SK-N-SH (cell line): ENCODE measurements at regions not wholly inside any gene's neighbourhood (a gene's known extent, or its start where the extent isn't known, plus 50 kb on each side); places are given as distances from the start of the nearest gene placed in this dataset.

Experiments used
- CTCF ChIA-PET: fragments of 300-600, 350-600 bp; formaldehyde crosslinking; extraction: SDS; loops from one replicate; lab custom pipeline; 2021; lab: Yijun Ruan, JAX
- POLR2A ChIA-PET: fragments of 350-600 bp; sonication (Branson Sonifier 250); formaldehyde crosslinking; extraction: SDS; loops from one replicate; lab custom pipeline; 2020; ENCODE audit warnings: antibody characterized with exemption, inconsistent platforms; lab: Yijun Ruan, JAX
- DNase-seq: peaks from one replicate; pipeline ENCODE4 v3.0.0; 2012
- H2AFZ ChIP-seq: fragments of 200-600 bp; sonication (generic); 2 replicates; pipeline ENCODE4 v1.8.1; 2016; ENCODE audit warnings: antibody characterized with exemption, mild to moderate bottlenecking, low read depth
- H3F3A ChIP-seq: fragments of 200-600 bp; sonication (generic); replicated peaks from 2 replicates; pipeline ENCODE3; 2016; ENCODE audit warnings: antibody characterized with exemption, mild to moderate bottlenecking; ENCODE audit not compliant: insufficient read depth
- H3K27ac ChIP-seq, 2 experiments: fragments of 200-500 bp in 1 of 2; fragments of 200-600 bp in 1 of 2; sonication (Bioruptor generic) in 1 of 2; sonication (generic), shearing (Covaris generic) in 1 of 2; 2 replicates each; pipeline versions ENCODE4 v1.5.1 to v1.6.1; 2014 to 2016; ENCODE audit warnings: low read depth in 2 of 2, inconsistent platforms in 1 of 2, low read length in 1 of 2, mild to moderate bottlenecking in 1 of 2, mixed read lengths in 1 of 2
- H3K27me3 ChIP-seq: fragments of 200-600 bp; sonication (generic), shearing (Covaris generic); 2 replicates; pipeline ENCODE4 v1.6.1; 2016; ENCODE audit warnings: mixed run types; ENCODE audit not compliant: insufficient read depth
- H3K36me3 ChIP-seq, 2 experiments: fragments of 200-500 bp in 1 of 2; fragments of 200-600 bp in 1 of 2; sonication (Bioruptor generic) in 1 of 2; sonication (generic) in 1 of 2; replicated peaks in 1 of 2; 2 replicates each; pipeline versions ENCODE3 to v1.5.1; 2014 to 2016; ENCODE audit warnings: low read length in 1 of 2, mild to moderate bottlenecking in 1 of 2; ENCODE audit not compliant: insufficient read depth in 2 of 2, control insufficient read depth in 1 of 2
- H3K4me1 ChIP-seq, 2 experiments: fragments of 200-500 bp in 1 of 2; fragments of 200-600 bp in 1 of 2; sonication (Bioruptor generic) in 1 of 2; sonication (generic), shearing (Covaris generic) in 1 of 2; 2 replicates each; pipeline versions ENCODE4 v1.5.1 to v1.6.1; 2014 to 2016; ENCODE audit warnings: low read depth in 1 of 2, low read length in 1 of 2, mixed run types in 1 of 2; ENCODE audit not compliant: insufficient read depth in 2 of 2, control insufficient read depth in 1 of 2
- H3K4me2 ChIP-seq: fragments of 200-600 bp; sonication (generic), shearing (Covaris generic); 2 replicates; pipeline ENCODE4 v1.6.1; 2017; ENCODE audit warnings: mixed run types
- H3K4me3 ChIP-seq, 2 experiments: fragments of 200-500 bp in 1 of 2; fragments of 200-600 bp in 1 of 2; sonication (Bioruptor generic) in 1 of 2; sonication (generic), shearing (Covaris generic) in 1 of 2; 2 replicates each; pipeline versions ENCODE4 v1.5.1 to v1.8.1; 2014 to 2016; ENCODE audit warnings: low read depth in 2 of 2, inconsistent platforms in 1 of 2, low read length in 1 of 2, mild to moderate bottlenecking in 1 of 2, mixed read lengths in 1 of 2, moderate library complexity in 1 of 2
- H3K79me2 ChIP-seq: fragments of 200-600 bp; sonication (generic); 2 replicates; pipeline ENCODE4 v1.8.1; 2017; ENCODE audit warnings: mild to moderate bottlenecking; ENCODE audit not compliant: insufficient read depth
- H3K9ac ChIP-seq: fragments of 200-600 bp; sonication (generic); 2 replicates; pipeline ENCODE4 v1.6.1; 2017; ENCODE audit warnings: mixed run types
- H3K9me2 ChIP-seq: fragments of 200-600 bp; sonication (generic); 2 replicates; pipeline ENCODE4 v1.6.1; 2017; ENCODE audit warnings: mixed run types
- H3K9me3 ChIP-seq: fragments of 200-600 bp; sonication (generic); 2 replicates; pipeline ENCODE4 v1.6.1; 2017; ENCODE audit warnings: mixed run types, mild to moderate bottlenecking, moderate library complexity
- H4K20me1 ChIP-seq: fragments of 200-600 bp; sonication (generic); 2 replicates; pipeline ENCODE4 v1.6.1; 2017; ENCODE audit warnings: mild to moderate bottlenecking, mixed run types; ENCODE audit not compliant: insufficient read depth
- EZH2phosphoT487 ChIP-seq: fragments of 200-600 bp; sonication (generic); IDR thresholded peaks from 2 replicates; pipeline ENCODE4 v1.6.1; 2017; ENCODE audit warnings: low read depth, mixed run types, mild to moderate bottlenecking, antibody characterized with exemption, moderate library complexity, borderline replicate concordance
- FOXM1 ChIP-seq: IDR thresholded peaks from 2 replicates; pipeline ENCODE4 v1.4.0; 2012; ENCODE audit warnings: low read depth, mild to moderate bottlenecking
- GATA2 ChIP-seq: sonication (generic); formaldehyde crosslinking; IDR thresholded peaks from 2 replicates; pipeline ENCODE4 v1.5.0; 2020; ENCODE audit warnings: mild to moderate bottlenecking, missing genetic modification reagents
- JUND ChIP-seq: IDR thresholded peaks from 2 replicates; pipeline ENCODE4 v1.4.0; 2012
- MEF2A ChIP-seq: IDR thresholded peaks from 2 replicates; pipeline ENCODE4 v1.4.0; 2012; ENCODE audit warnings: low read depth, borderline replicate concordance
- MXI1 ChIP-seq: IDR thresholded peaks from 2 replicates; pipeline ENCODE4 v1.6.1; 2012; ENCODE audit warnings: mild to moderate bottlenecking, low read depth, low read length, improper control_type of control experiment
- RXRA ChIP-seq: IDR thresholded peaks from 2 replicates; pipeline ENCODE4 v1.4.0; 2012; ENCODE audit warnings: low read depth, mild to moderate bottlenecking, borderline replicate concordance
- SMC3 ChIP-seq: IDR thresholded peaks from 2 replicates; pipeline ENCODE4 v1.6.1; 2012; ENCODE audit warnings: low read depth, low read length, improper control_type of control experiment
- TCF12 ChIP-seq: IDR thresholded peaks from 2 replicates; pipeline ENCODE4 v1.4.0; 2012
- TEAD4 ChIP-seq: IDR thresholded peaks from 2 replicates; pipeline ENCODE4 v1.4.0; 2012; ENCODE audit warnings: mild to moderate bottlenecking, borderline replicate concordance; ENCODE audit not compliant: insufficient read depth
- WGBS: methylation state at CpG from one replicate; pipeline ENCODE4 v1.1.6; 2017; ENCODE audit warnings: low lambda C conversion rate; 5-methylcytosine and 5-hydroxymethylcytosine counted together
- TF ChIP-seq, protein P1 (sequence below): fragments of 200-600 bp; sonication (generic); IDR thresholded peaks from 2 replicates; pipeline ENCODE4 v1.6.1; 2017; ENCODE audit warnings: antibody characterized with exemption, mild to moderate bottlenecking, moderate library complexity
- TF ChIP-seq, protein P2 (sequence below): IDR thresholded peaks from 2 replicates; pipeline ENCODE4 v1.4.0; 2012; ENCODE audit warnings: low read depth, borderline replicate concordance
- TF ChIP-seq, protein P3 (sequence below): fragments of 150-350 bp; IDR thresholded peaks from 2 replicates; pipeline ENCODE4 v1.6.1; 2016; ENCODE audit warnings: mild to moderate bottlenecking, low read depth, low read length
- TF ChIP-seq, protein P4 (sequence below): IDR thresholded peaks from 2 replicates; pipeline ENCODE4 v1.4.0; 2012; ENCODE audit warnings: low read depth, borderline replicate concordance
- TF ChIP-seq, protein P5 (sequence below): IDR thresholded peaks from 2 replicates; pipeline ENCODE4 v1.6.1; 2012; ENCODE audit warnings: mild to moderate bottlenecking, low read depth, low read length, moderate library complexity

DNA sequence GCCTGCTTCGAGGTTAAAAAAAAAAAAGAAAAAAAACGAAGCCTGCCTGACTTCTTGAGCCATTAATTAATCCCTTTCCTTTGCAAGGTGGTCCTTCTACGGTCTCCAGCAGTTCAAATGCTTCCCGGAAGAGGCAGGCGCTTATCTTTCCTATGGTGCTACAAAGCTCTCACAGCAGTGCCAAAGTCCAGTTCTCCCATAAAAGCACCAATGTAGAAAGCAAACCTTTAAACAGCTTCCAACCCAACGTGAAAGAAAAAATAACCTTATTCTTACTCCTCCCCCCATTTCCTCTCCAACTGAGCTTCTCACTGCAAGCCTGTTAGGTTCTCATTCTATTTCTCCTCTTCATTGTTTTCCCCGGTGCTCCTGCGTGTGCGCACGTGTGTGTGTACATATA is 317.4 kb upstream of the SOX11 start:
- H3K9me3 ChIP-seq: no peaks in the 10 kb centered on the region; the same call in 1 of the 2 replicates
- POLR2A ChIA-PET: no interaction called here
- no peak overlapping the region for H3K27ac ChIP-seq
- no peaks in the 10 kb centered on the region for H3K36me3 ChIP-seq
- H3K4me3 ChIP-seq: no peak overlapping the region
- TF ChIP-seq TEAD4 (no peak), MXI1 (no peak), EZH2phosphoT487 (no peak), SMC3 (no peak), GATA2 (CRISPR knock-in tag) (no peak), JUND (no peak), MEF2A (no peak), RXRA (no peak), FOXM1 (no peak), TCF12 (no peak)
- TF ChIP-seq, protein P1, sequence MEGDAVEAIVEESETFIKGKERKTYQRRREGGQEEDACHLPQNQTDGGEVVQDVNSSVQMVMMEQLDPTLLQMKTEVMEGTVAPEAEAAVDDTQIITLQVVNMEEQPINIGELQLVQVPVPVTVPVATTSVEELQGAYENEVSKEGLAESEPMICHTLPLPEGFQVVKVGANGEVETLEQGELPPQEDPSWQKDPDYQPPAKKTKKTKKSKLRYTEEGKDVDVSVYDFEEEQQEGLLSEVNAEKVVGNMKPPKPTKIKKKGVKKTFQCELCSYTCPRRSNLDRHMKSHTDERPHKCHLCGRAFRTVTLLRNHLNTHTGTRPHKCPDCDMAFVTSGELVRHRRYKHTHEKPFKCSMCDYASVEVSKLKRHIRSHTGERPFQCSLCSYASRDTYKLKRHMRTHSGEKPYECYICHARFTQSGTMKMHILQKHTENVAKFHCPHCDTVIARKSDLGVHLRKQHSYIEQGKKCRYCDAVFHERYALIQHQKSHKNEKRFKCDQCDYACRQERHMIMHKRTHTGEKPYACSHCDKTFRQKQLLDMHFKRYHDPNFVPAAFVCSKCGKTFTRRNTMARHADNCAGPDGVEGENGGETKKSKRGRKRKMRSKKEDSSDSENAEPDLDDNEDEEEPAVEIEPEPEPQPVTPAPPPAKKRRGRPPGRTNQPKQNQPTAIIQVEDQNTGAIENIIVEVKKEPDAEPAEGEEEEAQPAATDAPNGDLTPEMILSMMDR: no peak
- TF ChIP-seq, protein P2, sequence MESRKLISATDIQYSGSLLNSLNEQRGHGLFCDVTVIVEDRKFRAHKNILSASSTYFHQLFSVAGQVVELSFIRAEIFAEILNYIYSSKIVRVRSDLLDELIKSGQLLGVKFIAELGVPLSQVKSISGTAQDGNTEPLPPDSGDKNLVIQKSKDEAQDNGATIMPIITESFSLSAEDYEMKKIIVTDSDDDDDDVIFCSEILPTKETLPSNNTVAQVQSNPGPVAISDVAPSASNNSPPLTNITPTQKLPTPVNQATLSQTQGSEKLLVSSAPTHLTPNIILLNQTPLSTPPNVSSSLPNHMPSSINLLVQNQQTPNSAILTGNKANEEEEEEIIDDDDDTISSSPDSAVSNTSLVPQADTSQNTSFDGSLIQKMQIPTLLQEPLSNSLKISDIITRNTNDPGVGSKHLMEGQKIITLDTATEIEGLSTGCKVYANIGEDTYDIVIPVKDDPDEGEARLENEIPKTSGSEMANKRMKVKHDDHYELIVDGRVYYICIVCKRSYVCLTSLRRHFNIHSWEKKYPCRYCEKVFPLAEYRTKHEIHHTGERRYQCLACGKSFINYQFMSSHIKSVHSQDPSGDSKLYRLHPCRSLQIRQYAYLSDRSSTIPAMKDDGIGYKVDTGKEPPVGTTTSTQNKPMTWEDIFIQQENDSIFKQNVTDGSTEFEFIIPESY: no peak
- TF ChIP-seq, protein P3, sequence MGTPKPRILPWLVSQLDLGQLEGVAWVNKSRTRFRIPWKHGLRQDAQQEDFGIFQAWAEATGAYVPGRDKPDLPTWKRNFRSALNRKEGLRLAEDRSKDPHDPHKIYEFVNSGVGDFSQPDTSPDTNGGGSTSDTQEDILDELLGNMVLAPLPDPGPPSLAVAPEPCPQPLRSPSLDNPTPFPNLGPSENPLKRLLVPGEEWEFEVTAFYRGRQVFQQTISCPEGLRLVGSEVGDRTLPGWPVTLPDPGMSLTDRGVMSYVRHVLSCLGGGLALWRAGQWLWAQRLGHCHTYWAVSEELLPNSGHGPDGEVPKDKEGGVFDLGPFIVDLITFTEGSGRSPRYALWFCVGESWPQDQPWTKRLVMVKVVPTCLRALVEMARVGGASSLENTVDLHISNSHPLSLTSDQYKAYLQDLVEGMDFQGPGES: no peak
- TF ChIP-seq, protein P4, sequence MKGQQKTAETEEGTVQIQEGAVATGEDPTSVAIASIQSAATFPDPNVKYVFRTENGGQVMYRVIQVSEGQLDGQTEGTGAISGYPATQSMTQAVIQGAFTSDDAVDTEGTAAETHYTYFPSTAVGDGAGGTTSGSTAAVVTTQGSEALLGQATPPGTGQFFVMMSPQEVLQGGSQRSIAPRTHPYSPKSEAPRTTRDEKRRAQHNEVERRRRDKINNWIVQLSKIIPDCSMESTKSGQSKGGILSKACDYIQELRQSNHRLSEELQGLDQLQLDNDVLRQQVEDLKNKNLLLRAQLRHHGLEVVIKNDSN: no peak
- TF ChIP-seq, protein P5, sequence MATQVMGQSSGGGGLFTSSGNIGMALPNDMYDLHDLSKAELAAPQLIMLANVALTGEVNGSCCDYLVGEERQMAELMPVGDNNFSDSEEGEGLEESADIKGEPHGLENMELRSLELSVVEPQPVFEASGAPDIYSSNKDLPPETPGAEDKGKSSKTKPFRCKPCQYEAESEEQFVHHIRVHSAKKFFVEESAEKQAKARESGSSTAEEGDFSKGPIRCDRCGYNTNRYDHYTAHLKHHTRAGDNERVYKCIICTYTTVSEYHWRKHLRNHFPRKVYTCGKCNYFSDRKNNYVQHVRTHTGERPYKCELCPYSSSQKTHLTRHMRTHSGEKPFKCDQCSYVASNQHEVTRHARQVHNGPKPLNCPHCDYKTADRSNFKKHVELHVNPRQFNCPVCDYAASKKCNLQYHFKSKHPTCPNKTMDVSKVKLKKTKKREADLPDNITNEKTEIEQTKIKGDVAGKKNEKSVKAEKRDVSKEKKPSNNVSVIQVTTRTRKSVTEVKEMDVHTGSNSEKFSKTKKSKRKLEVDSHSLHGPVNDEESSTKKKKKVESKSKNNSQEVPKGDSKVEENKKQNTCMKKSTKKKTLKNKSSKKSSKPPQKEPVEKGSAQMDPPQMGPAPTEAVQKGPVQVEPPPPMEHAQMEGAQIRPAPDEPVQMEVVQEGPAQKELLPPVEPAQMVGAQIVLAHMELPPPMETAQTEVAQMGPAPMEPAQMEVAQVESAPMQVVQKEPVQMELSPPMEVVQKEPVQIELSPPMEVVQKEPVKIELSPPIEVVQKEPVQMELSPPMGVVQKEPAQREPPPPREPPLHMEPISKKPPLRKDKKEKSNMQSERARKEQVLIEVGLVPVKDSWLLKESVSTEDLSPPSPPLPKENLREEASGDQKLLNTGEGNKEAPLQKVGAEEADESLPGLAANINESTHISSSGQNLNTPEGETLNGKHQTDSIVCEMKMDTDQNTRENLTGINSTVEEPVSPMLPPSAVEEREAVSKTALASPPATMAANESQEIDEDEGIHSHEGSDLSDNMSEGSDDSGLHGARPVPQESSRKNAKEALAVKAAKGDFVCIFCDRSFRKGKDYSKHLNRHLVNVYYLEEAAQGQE: no peak
- H3F3A ChIP-seq: no peaks in the 10 kb centered on the region
- no peak for DNase-seq
- H3K4me2 ChIP-seq: no peak overlapping the region
- CTCF ChIA-PET: interaction anchor here (0.6 to 2.2 kb wide), 4 partner anchors 9 to 28 kb away, joined by 3 to 10 read pairs (median 3); no protein-coding TSS in a partner anchor
- peaks cover 0 to 2% of the 10 kb centered on the region in 2 experiments; a peak in 1 of 4 replicates for H3K4me1 ChIP-seq
- no peaks in the 10 kb centered on the region for H4K20me1 ChIP-seq
- no peaks in the 10 kb centered on the region for H3K9me2 ChIP-seq
- no peaks in the 10 kb centered on the region for H3K79me2 ChIP-seq
- no peak overlapping the region for H2AFZ ChIP-seq
- no peak overlapping the region for H3K9ac ChIP-seq
- 52% methylated on average over 10 of the region's 10 CpGs for WGBS
- no peaks in the 10 kb centered on the region for H3K27me3 ChIP-seq
